ENCODE measurements at regions not wholly inside any gene's neighbourhood (a gene's known extent, or its start where the extent isn't known, plus 50 kb on each side); places are given as distances from the start of the nearest gene placed in this dataset.

DNA sequence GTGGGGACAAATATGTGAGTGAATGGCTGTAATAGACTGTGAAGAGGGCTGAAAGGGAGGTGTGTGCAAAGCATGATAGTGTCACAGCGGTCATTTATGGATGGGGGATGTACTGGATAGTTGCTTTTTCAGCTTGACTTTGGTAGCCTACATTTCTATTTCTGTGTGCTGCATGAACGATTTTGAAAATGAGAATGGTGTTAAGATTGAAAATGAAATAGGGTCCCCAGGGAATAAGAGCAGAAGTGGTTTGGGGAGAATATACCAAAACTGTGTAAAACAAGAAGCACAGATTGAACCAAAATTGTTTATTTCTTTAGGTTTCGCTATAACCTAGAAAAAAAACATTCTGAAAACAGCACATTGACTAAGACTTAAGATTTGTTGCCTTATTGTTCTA lies 58.8 kb upstream of the CLNK start:
- TF ChIP-seq EZH2 (IDR thresholded peaks at IDR 0.05; ENCODE audit: borderline replicate concordance, low read length): no peak
- TF ChIP-seq, protein P1, sequence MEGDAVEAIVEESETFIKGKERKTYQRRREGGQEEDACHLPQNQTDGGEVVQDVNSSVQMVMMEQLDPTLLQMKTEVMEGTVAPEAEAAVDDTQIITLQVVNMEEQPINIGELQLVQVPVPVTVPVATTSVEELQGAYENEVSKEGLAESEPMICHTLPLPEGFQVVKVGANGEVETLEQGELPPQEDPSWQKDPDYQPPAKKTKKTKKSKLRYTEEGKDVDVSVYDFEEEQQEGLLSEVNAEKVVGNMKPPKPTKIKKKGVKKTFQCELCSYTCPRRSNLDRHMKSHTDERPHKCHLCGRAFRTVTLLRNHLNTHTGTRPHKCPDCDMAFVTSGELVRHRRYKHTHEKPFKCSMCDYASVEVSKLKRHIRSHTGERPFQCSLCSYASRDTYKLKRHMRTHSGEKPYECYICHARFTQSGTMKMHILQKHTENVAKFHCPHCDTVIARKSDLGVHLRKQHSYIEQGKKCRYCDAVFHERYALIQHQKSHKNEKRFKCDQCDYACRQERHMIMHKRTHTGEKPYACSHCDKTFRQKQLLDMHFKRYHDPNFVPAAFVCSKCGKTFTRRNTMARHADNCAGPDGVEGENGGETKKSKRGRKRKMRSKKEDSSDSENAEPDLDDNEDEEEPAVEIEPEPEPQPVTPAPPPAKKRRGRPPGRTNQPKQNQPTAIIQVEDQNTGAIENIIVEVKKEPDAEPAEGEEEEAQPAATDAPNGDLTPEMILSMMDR (IDR thresholded peaks at IDR 0.05; ENCODE audit: low read length): no peak
- Histone ChIP-seq H4K20me1 (ENCODE audit: insufficient read depth, low read length) (no peaks in the 10 kb centered on the region), H3K79me2 (ENCODE audit: insufficient read depth, low read length) (no peaks in the 10 kb centered on the region), H3K9me2 (ENCODE audit: low read depth, low read length) (no peaks in the 10 kb centered on the region), H2AFZ (ENCODE audit: low read length) (no peak overlapping the region), H3K4me2 (ENCODE audit: low read length) (no peak overlapping the region), H3K9me3 (ENCODE audit: low read length) (no peaks in the 10 kb centered on the region), H3K27me3 (ENCODE audit: insufficient read depth, low read length) (no peaks in the 10 kb centered on the region), H3K9ac (ENCODE audit: low read length) (no peak overlapping the region), H3K4me3 (ENCODE audit: low read depth, low read length, poor library complexity, severe bottlenecking) (no peak overlapping the region), H3F3A (ENCODE audit: insufficient read depth, low read length) (no peaks in the 10 kb centered on the region), H3K4me1 (ENCODE audit: insufficient read depth, low read length, severe bottlenecking) (no peaks in the 10 kb centered on the region), H3K27ac (ENCODE audit: low read depth, low read length, poor library complexity, severe bottlenecking) (no peak overlapping the region), H3K36me3 (ENCODE audit: insufficient read depth, low read length) (no peaks in the 10 kb centered on the region)

GRCh38 chr4:10741961-10742699 lies 57.6 kb upstream of the CLNK start:
- H3K4me2 ChIP-seq (ENCODE audit: low read length): no peak overlapping the region

DNA sequence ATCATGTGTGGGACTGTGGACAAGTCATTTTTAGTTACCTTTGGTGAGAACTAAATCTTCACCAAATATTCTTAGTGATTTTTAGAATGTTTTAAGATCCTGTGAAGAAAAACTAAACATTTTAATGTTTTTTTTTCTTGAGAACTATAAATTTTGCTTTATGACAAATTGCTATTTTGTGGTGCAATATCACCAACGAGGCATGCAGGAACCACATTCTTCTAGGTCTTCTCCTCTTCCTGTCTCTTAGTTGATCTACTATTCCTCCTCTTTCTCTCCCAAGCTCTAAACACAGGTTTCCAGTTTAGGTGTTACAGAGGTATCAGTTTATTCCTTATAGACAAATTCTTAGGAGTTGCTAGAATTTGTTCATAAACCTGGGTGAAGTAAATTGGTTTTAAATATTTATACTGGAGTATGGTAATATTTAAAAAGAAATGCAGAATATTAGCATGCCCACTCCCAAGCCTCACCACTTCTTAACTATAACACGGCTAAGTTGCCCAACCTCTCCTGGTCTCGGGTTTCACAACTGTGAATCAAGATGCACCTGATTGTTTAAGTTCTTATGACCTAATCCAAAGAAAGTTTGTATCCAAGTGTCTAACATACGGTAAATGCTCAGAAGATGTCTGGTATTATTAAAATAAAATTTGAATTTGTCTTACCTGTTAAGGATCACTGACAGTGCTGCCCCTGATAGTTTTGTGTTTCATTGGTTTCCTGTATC lies 56.5 kb upstream of the CLNK start:
- no peak for TF ChIP-seq EZH2 (IDR thresholded peaks at IDR 0.05; ENCODE audit: borderline replicate concordance, low read length)
- TF ChIP-seq, protein P1 (IDR thresholded peaks at IDR 0.05; ENCODE audit: low read length): no peak
- Histone ChIP-seq H3K4me3 (ENCODE audit: low read depth, low read length, poor library complexity, severe bottlenecking) (no peak overlapping the region), H4K20me1 (ENCODE audit: insufficient read depth, low read length) (no peaks in the 10 kb centered on the region), H3K27me3 (ENCODE audit: insufficient read depth, low read length) (no peaks in the 10 kb centered on the region), H3K9me2 (ENCODE audit: low read depth, low read length) (no peaks in the 10 kb centered on the region), H3K9me3 (ENCODE audit: low read length) (no peaks in the 10 kb centered on the region), H3K36me3 (ENCODE audit: insufficient read depth, low read length) (no peaks in the 10 kb centered on the region), H3K79me2 (ENCODE audit: insufficient read depth, low read length) (no peaks in the 10 kb centered on the region), H2AFZ (ENCODE audit: low read length) (no peak overlapping the region), H3F3A (ENCODE audit: insufficient read depth, low read length) (no peaks in the 10 kb centered on the region), H3K4me1 (ENCODE audit: insufficient read depth, low read length, severe bottlenecking) (no peaks in the 10 kb centered on the region), H3K27ac (ENCODE audit: low read depth, low read length, poor library complexity, severe bottlenecking) (no peak overlapping the region), H3K4me2 (ENCODE audit: low read length) (no peak overlapping the region), H3K9ac (ENCODE audit: low read length) (no peak overlapping the region)

More at GRCh38 chr4:10741961-10742699, 57.6 kb upstream of the CLNK start:
- H4K20me1 ChIP-seq (ENCODE audit: insufficient read depth, low read length): no peaks in the 10 kb centered on the region
- no peaks in the 10 kb centered on the region for H3F3A ChIP-seq (ENCODE audit: insufficient read depth, low read length)
- no peaks in the 10 kb centered on the region for H3K79me2 ChIP-seq (ENCODE audit: insufficient read depth, low read length)
- H3K36me3 ChIP-seq (ENCODE audit: insufficient read depth, low read length): no peaks in the 10 kb centered on the region
- H3K9ac ChIP-seq (ENCODE audit: low read length): no peak overlapping the region
- H2AFZ ChIP-seq (ENCODE audit: low read length): no peak overlapping the region
- H3K9me2 ChIP-seq (ENCODE audit: low read depth, low read length): no peaks in the 10 kb centered on the region
- H3K9me3 ChIP-seq (ENCODE audit: low read length): no peaks in the 10 kb centered on the region
- H3K27me3 ChIP-seq (ENCODE audit: insufficient read depth, low read length): no peaks in the 10 kb centered on the region
- TF ChIP-seq EZH2 (IDR thresholded peaks at IDR 0.05; ENCODE audit: borderline replicate concordance, low read length): no peak
- TF ChIP-seq, protein P1 (IDR thresholded peaks at IDR 0.05; ENCODE audit: low read length): no peak
- no peak overlapping the region for H3K4me3 ChIP-seq (ENCODE audit: low read depth, low read length, poor library complexity, severe bottlenecking)
- no peak overlapping the region for H3K27ac ChIP-seq (ENCODE audit: low read depth, low read length, poor library complexity, severe bottlenecking)
- no peaks in the 10 kb centered on the region for H3K4me1 ChIP-seq (ENCODE audit: insufficient read depth, low read length, severe bottlenecking)

Measured in OCI-LY1 (cell line).